ENCODE measurements at regions not wholly inside any gene's neighbourhood (a gene's known extent, or its start where the extent isn't known, plus 50 kb on each side); places are given as distances from the start of the nearest gene placed in this dataset.
"Not testable (repeated sequence)": the region's sequence is repeated elsewhere in the genome, so short reads cannot be mapped to it uniquely, and the experiment has no call there.

GRCh38 chr18:64725657-64726056 lies 576.8 kb upstream of the LINC00305 start:
- TF ChIP-seq, protein P1, sequence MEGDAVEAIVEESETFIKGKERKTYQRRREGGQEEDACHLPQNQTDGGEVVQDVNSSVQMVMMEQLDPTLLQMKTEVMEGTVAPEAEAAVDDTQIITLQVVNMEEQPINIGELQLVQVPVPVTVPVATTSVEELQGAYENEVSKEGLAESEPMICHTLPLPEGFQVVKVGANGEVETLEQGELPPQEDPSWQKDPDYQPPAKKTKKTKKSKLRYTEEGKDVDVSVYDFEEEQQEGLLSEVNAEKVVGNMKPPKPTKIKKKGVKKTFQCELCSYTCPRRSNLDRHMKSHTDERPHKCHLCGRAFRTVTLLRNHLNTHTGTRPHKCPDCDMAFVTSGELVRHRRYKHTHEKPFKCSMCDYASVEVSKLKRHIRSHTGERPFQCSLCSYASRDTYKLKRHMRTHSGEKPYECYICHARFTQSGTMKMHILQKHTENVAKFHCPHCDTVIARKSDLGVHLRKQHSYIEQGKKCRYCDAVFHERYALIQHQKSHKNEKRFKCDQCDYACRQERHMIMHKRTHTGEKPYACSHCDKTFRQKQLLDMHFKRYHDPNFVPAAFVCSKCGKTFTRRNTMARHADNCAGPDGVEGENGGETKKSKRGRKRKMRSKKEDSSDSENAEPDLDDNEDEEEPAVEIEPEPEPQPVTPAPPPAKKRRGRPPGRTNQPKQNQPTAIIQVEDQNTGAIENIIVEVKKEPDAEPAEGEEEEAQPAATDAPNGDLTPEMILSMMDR (IDR thresholded peaks at IDR 0.05) = not testable (repeated sequence)
- not testable (repeated sequence) for TF ChIP-seq POLR2A (IDR thresholded peaks at IDR 0.05)
